Motor neuron (in vitro differentiated cells): ENCODE measurements at regions not wholly inside any gene's neighbourhood (a gene's known extent, or its start where the extent isn't known, plus 50 kb on each side); places are given as distances from the start of the nearest gene placed in this dataset.

Experiments used
- ATAC-seq, 8 experiments: fragments of 200-7000 bp; cut with Tn5 transposase; replicated peaks in 6 of 8; 2 replicates each; pipeline ENCODE4 v1.8.0; 2021; ENCODE audit warnings: mild to moderate bottlenecking in 8 of 8, moderate library complexity in 8 of 8
- H3K27ac ChIP-seq, 2 donors: fragments of 250-450 bp; sonication (Bioruptor Pico); 2 replicates each; pipeline ENCODE4 v1.9.0; 2021; ENCODE audit warnings: antibody characterized with exemption in 2 of 2, mild to moderate bottlenecking in 2 of 2, moderate library complexity in 1 of 2
- H3K4me1 ChIP-seq, 2 donors: fragments of 250-450 bp; sonication (Bioruptor Pico); replicated peaks in 1 of 2; 2 replicates each; pipeline ENCODE4 v1.6.1; 2021; ENCODE audit warnings: antibody characterized with exemption in 2 of 2, mild to moderate bottlenecking in 2 of 2, moderate library complexity in 1 of 2
- H3K4me3 ChIP-seq, 5 donors: fragments of 250-450 bp; sonication (Bioruptor Pico); 2 replicates each; pipeline ENCODE4 v1.9.0; 2021; ENCODE audit warnings: antibody characterized with exemption in 5 of 5, mild to moderate bottlenecking in 5 of 5, moderate library complexity in 4 of 5
- WGBS, 10 experiments: fragments of 450-650 bp; shearing (Covaris generic); methylation state at CpG; one replicate each; pipeline ENCODE4 v1.0.0; 2022; 5-methylcytosine and 5-hydroxymethylcytosine counted together
- in situ Hi-C, 9 experiments: fragments of 400-800 bp; cut with MboI; loops; one replicate each; pipeline ENCODE4 v1.15.0; 2021; ENCODE audit warnings: low sequenced_read_pairs in 9 of 9, low pct_unique_long_range_greater_than_20kb in 2 of 9; ENCODE audit not compliant: unreplicated experiment in 9 of 9

GRCh38 chr22:46084376-46084775 is 66.0 kb upstream of the PPARA start:
- WGBS, 10 experiments = 60 to 100% (median 80%) methylated on average over 2 to 5 of the region's 14 CpGs; no CpG with 5 or more reads in 5 of the 10 experiments
- Histone ChIP-seq H3K27ac (no peak overlapping the region), H3K4me3 (no peak overlapping the region), H3K4me1 (peaks cover 6 to 10% of the 10 kb centered on the region in 2 donors)
- in situ Hi-C loops = no loop called here
- no peak for ATAC-seq

- H3K4me1 ChIP-seq = peaks cover 11 to 17% of the 10 kb centered on the region in 2 donors
- peak in 3 of 8 experiments; percentile 30 to 35 (median 32) for ATAC-seq
Measured at GRCh38 chr22:46084943-46085827, 65.1 kb upstream of the PPARA start.

GRCh38 chr22:46085828-46086576 is 64.3 kb upstream of the PPARA start:
- 0 to 94% (median 87%) methylated on average over 1 to 8 of the region's 37 CpGs; no CpG with 5 or more reads in 6 of the 10 experiments for WGBS, 10 experiments
- ATAC-seq = peak in 3 of 8 experiments; percentile 27 to 44 (median 33)
- H3K27ac ChIP-seq = no peak overlapping the region

More at GRCh38 chr22:46084943-46085827, 65.1 kb upstream of the PPARA start:
- 0 to 93% (median 37%) methylated on average over 1 to 12 of the region's 35 CpGs; no CpG with 5 or more reads in 2 of the 10 experiments for WGBS, 10 experiments
- H3K27ac ChIP-seq = no peak overlapping the region
- in situ Hi-C loops = no loop called here
- no peak overlapping the region for H3K4me3 ChIP-seq

GRCh38 chr22:46086577-46087335 is 63.6 kb upstream of the PPARA start:
- 17 to 91% (median 89%) methylated on average over 2 to 14 of the region's 18 CpGs; no CpG with 5 or more reads in 5 of the 10 experiments for WGBS, 10 experiments
- in situ Hi-C loops = no loop called here
- peaks cover 11 to 17% of the 10 kb centered on the region in 2 donors for H3K4me1 ChIP-seq

More at GRCh38 chr22:46085828-46086576, 64.3 kb upstream of the PPARA start:
- in situ Hi-C loops = no loop called here
- H3K4me1 ChIP-seq = peaks cover 11 to 17% of the 10 kb centered on the region in 2 donors
- no peak overlapping the region for H3K4me3 ChIP-seq

GRCh38 chr22:46087336-46087690 is 63.0 kb upstream of the PPARA start:
- in situ Hi-C loops = no loop called here
- peaks cover 11 to 17% of the 10 kb centered on the region in 2 donors for H3K4me1 ChIP-seq
- no peak overlapping the region for H3K4me3 ChIP-seq
- no peak overlapping the region for H3K27ac ChIP-seq
- ATAC-seq = no peak
- WGBS, 10 experiments = 9 to 100% (median 93%) methylated on average over 1 to 11 of the region's 14 CpGs; no CpG with 5 or more reads in 6 of the 10 experiments

More at GRCh38 chr22:46086577-46087335, 63.6 kb upstream of the PPARA start:
- Histone ChIP-seq H3K27ac (no peak overlapping the region), H3K4me3 (no peak overlapping the region)
- ATAC-seq = no peak

GRCh38 chr22:46087816-46088277 is 62.5 kb upstream of the PPARA start:
- 0 to 60% (median 0%) methylated on average over 1 to 7 of the region's 22 CpGs; no CpG with 5 or more reads in 5 of the 10 experiments for WGBS, 10 experiments
- no peak overlapping the region for H3K27ac ChIP-seq
- H3K4me3 ChIP-seq = no peak overlapping the region
- peaks cover 11 to 17% of the 10 kb centered on the region in 2 donors for H3K4me1 ChIP-seq
- ATAC-seq = peak; percentile 25 to 98 (median 95)
- in situ Hi-C loops = no loop called here

GRCh38 chr22:46088541-46089311 is 61.6 kb upstream of the PPARA start:
- no peak for ATAC-seq
- H3K4me3 ChIP-seq = no peak overlapping the region
- in situ Hi-C loops = no loop called here
- no peak overlapping the region for H3K27ac ChIP-seq
- 0 to 100% (median 87%) methylated on average over 1 to 16 of the region's 25 CpGs; no CpG with 5 or more reads in 1 of the 10 experiments for WGBS, 10 experiments
- H3K4me1 ChIP-seq = peaks cover 11 to 17% of the 10 kb centered on the region in 2 donors

GRCh38 chr22:46089426-46090035 is 60.8 kb upstream of the PPARA start:
- no peak for ATAC-seq
- no peak overlapping the region for H3K27ac ChIP-seq
- peaks cover 11 to 17% of the 10 kb centered on the region in 2 donors for H3K4me1 ChIP-seq
- in situ Hi-C loops = loop anchor here in 1 of 9 experiments (10.0 kb wide), 1 partner anchor 85 kb away; no protein-coding TSS in a partner anchor
- H3K4me3 ChIP-seq = no peak overlapping the region
- WGBS, 10 experiments = 10 to 86% (median 83%) methylated on average over 1 to 7 of the region's 24 CpGs; no CpG with 5 or more reads in 5 of the 10 experiments

GRCh38 chr22:46090036-46090591 is 60.2 kb upstream of the PPARA start:
- WGBS, 10 experiments = 0 to 100% (median 83%) methylated on average over 1 to 11 of the region's 22 CpGs; no CpG with 5 or more reads in 5 of the 10 experiments
- no peak overlapping the region for H3K4me3 ChIP-seq
- H3K4me1 ChIP-seq = peaks cover 11 to 17% of the 10 kb centered on the region in 2 donors
- peak in 2 of 8 experiments; percentile 5 to 26 for ATAC-seq
- in situ Hi-C loops = loop anchor here in 1 of 9 experiments (10.0 kb wide), 1 partner anchor 85 kb away; no protein-coding TSS in a partner anchor
- no peak overlapping the region for H3K27ac ChIP-seq

- Histone ChIP-seq H3K27ac (no peak overlapping the region), H3K4me1 (peaks cover 11 to 17% of the 10 kb centered on the region in 2 donors), H3K4me3 (no peak overlapping the region)
- WGBS, 10 experiments = 10 to 100% (median 90%) methylated on average over 1 to 5 of the region's 10 CpGs; no CpG with 5 or more reads in 5 of the 10 experiments
- in situ Hi-C loops = loop anchor here in 1 of 9 experiments (10.0 kb wide), 1 partner anchor 86 kb away; no protein-coding TSS in a partner anchor
- ATAC-seq = no peak
Measured at GRCh38 chr22:46090631-46091201, 59.6 kb upstream of the PPARA start.
